ENCODE measurements at regions not wholly inside any gene's neighbourhood (a gene's known extent, or its start where the extent isn't known, plus 50 kb on each side); places are given as distances from the start of the nearest gene placed in this dataset.

- no peak overlapping the region for H3K4me2 ChIP-seq (ENCODE audit: low read length)
- no peaks in the 10 kb centered on the region for H3K9me3 ChIP-seq (ENCODE audit: control insufficient read depth, low read length)
- no peak for TF ChIP-seq CTCF (IDR thresholded peaks at IDR 0.05)
These were observed 150.4 kb upstream of the POU5F2 start for GRCh38 chr5:93891491-93892480.

DNA sequence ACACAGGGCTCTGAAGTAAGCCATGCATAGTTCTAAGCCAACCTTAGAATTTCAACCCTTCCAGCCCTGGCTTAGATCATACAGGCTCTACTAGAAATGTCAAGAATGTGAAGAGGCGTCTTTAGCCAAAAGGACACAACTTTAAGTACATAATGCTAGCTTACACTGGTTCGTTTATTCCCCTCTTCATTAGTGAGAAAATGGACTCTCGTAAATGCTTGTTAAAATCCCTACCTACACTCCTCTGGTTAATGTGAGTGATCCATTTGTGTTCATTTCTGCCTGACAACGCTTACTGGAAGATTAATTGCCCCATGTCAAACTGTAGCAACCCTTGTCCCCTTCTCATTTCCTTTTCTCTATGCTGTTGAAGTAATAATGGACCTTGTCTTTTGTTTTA lies 149.3 kb upstream of the POU5F2 start:
- no peak overlapping the region for H3K4me3 ChIP-seq (ENCODE audit: low read depth, low read length)
- no peak overlapping the region for H2AFZ ChIP-seq
- H3K36me3 ChIP-seq (ENCODE audit: control insufficient read depth, insufficient read depth, low read length) = no peaks in the 10 kb centered on the region
- no peaks in the 10 kb centered on the region for H3K4me1 ChIP-seq
- H3K4me2 ChIP-seq (ENCODE audit: low read length) = no peak overlapping the region
- H3K27me3 ChIP-seq (ENCODE audit: control insufficient read depth, insufficient read depth, low read length) = no peaks in the 10 kb centered on the region
- H3K9ac ChIP-seq = no peak overlapping the region
- H3K27ac ChIP-seq = no peak overlapping the region
- no peaks in the 10 kb centered on the region for H3K9me3 ChIP-seq (ENCODE audit: control insufficient read depth, low read length)
- no peak for TF ChIP-seq CTCF (IDR thresholded peaks at IDR 0.05)
- H3K79me2 ChIP-seq = no peaks in the 10 kb centered on the region

More at GRCh38 chr5:93891491-93892480, 150.4 kb upstream of the POU5F2 start:
- Histone ChIP-seq H3K27ac (no peak overlapping the region), H3K4me1 (no peaks in the 10 kb centered on the region), H3K27me3 (ENCODE audit: control insufficient read depth, insufficient read depth, low read length) (no peaks in the 10 kb centered on the region), H3K9ac (no peak overlapping the region), H3K79me2 (no peaks in the 10 kb centered on the region), H3K36me3 (ENCODE audit: control insufficient read depth, insufficient read depth, low read length) (no peaks in the 10 kb centered on the region), H2AFZ (no peak overlapping the region), H3K4me3 (ENCODE audit: low read depth, low read length) (no peak overlapping the region)

DNA sequence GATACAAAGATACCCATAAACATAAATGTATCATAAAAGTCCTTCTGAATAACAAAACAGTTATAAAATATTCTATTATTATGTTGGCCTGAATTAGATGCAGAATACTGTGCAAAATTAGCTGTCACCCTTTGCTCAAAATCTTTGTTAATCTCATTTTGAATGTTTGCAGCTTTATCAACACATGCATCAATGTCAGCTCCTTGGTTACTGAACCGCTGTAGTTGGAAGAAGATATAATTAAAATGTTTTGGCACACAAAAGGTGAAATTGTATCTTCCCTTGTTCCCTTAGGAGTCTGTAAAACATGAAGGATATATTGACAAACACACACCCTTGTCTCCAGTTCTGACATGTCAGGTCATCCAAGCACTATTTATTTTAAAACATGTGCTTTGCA lies 146.3 kb upstream of the POU5F2 start:
- Histone ChIP-seq H3K9ac (no peak overlapping the region), H3K4me3 (ENCODE audit: low read depth, low read length) (no peak overlapping the region), H3K27ac (no peak overlapping the region), H3K36me3 (ENCODE audit: control insufficient read depth, insufficient read depth, low read length) (no peaks in the 10 kb centered on the region), H3K27me3 (ENCODE audit: control insufficient read depth, insufficient read depth, low read length) (no peaks in the 10 kb centered on the region), H2AFZ (no peak overlapping the region), H3K4me1 (no peaks in the 10 kb centered on the region), H3K79me2 (no peaks in the 10 kb centered on the region), H3K9me3 (ENCODE audit: control insufficient read depth, low read length) (no peaks in the 10 kb centered on the region), H3K4me2 (ENCODE audit: low read length) (no peak overlapping the region)
- TF ChIP-seq CTCF (IDR thresholded peaks at IDR 0.05) = no peak

- Histone ChIP-seq H2AFZ (no peak overlapping the region), H3K9me3 (ENCODE audit: control insufficient read depth, low read length) (no peaks in the 10 kb centered on the region), H3K4me2 (ENCODE audit: low read length) (no peak overlapping the region), H3K9ac (no peak overlapping the region), H3K36me3 (ENCODE audit: control insufficient read depth, insufficient read depth, low read length) (no peaks in the 10 kb centered on the region), H3K27ac (no peak overlapping the region), H3K4me3 (ENCODE audit: low read depth, low read length) (no peak overlapping the region), H3K79me2 (no peaks in the 10 kb centered on the region), H3K4me1 (no peaks in the 10 kb centered on the region), H3K27me3 (ENCODE audit: control insufficient read depth, insufficient read depth, low read length) (no peaks in the 10 kb centered on the region)
- TF ChIP-seq CTCF (IDR thresholded peaks at IDR 0.05) = no peak
These were observed 145.5 kb upstream of the POU5F2 start for GRCh38 chr5:93886917-93887361.

Data from parathyroid adenoma (tissue), 2 donors.